ENCODE measurements at regions not wholly inside any gene's neighbourhood (a gene's known extent, or its start where the extent isn't known, plus 50 kb on each side); places are given as distances from the start of the nearest gene placed in this dataset.

- Mint-ChIP-seq H3K27ac (no peak overlapping the region), H3K4me1 (peaks cover 0 to 1% (median 0%) of the 10 kb centered on the region in 3 donors), H3K27me3 (peaks cover 5% of the 10 kb centered on the region), H3K36me3 (no peaks in the 10 kb centered on the region), H3K9me3 (no peaks in the 10 kb centered on the region), H3K4me3 (no peak overlapping the region)
These were observed 53.0 kb upstream of the CLDN14 start for GRCh38 chr21:36532769-36533467.

GRCh38 chr21:36533468-36533848, 53.5 kb upstream of the CLDN14 start:
- Mint-ChIP-seq H3K9me3 (no peaks in the 10 kb centered on the region), H3K4me1 (peaks cover 0 to 1% (median 0%) of the 10 kb centered on the region in 3 donors), H3K27me3 (peaks cover 5% of the 10 kb centered on the region), H3K27ac (no peak overlapping the region), H3K4me3 (no peak overlapping the region), H3K36me3 (no peaks in the 10 kb centered on the region)

- Mint-ChIP-seq H3K9me3 (no peaks in the 10 kb centered on the region), H3K4me3 (no peak overlapping the region), H3K4me1 (peaks cover 0 to 1% (median 0%) of the 10 kb centered on the region in 3 donors), H3K27ac (no peak overlapping the region), H3K36me3 (no peaks in the 10 kb centered on the region), H3K27me3 (peaks cover 3% of the 10 kb centered on the region)
These were observed 54.7 kb upstream of the CLDN14 start for GRCh38 chr21:36534656-36535055.

GRCh38 chr21:36535618-36536241, 55.8 kb upstream of the CLDN14 start:
- H3K4me1 Mint-ChIP-seq: peaks cover 0 to 1% (median 0%) of the 10 kb centered on the region in 3 donors
- H3K27me3 Mint-ChIP-seq: peaks cover 3% of the 10 kb centered on the region
- H3K4me3 Mint-ChIP-seq: no peak overlapping the region
- H3K27ac Mint-ChIP-seq: no peak overlapping the region
- no peaks in the 10 kb centered on the region for H3K36me3 Mint-ChIP-seq
- H3K9me3 Mint-ChIP-seq: no peaks in the 10 kb centered on the region

- H3K36me3 Mint-ChIP-seq: no peaks in the 10 kb centered on the region
- H3K4me1 Mint-ChIP-seq: peaks cover 0 to 3% (median 2%) of the 10 kb centered on the region in 3 donors
- peaks cover 0 to 2% (median 0%) of the 10 kb centered on the region in 3 donors for H3K9me3 Mint-ChIP-seq
- no peak overlapping the region for H3K4me3 Mint-ChIP-seq
- peaks cover 21% of the 10 kb centered on the region for H3K27me3 Mint-ChIP-seq
- no peak overlapping the region for H3K27ac Mint-ChIP-seq
These were observed 58.8 kb upstream of the CLDN14 start for GRCh38 chr21:36538761-36539160.

- Mint-ChIP-seq H3K4me3 (no peak overlapping the region), H3K4me1 (peaks cover 0 to 3% (median 2%) of the 10 kb centered on the region in 3 donors), H3K36me3 (no peaks in the 10 kb centered on the region), H3K27me3 (peaks cover 20% of the 10 kb centered on the region), H3K27ac (no peak overlapping the region), H3K9me3 (peaks cover 0 to 2% (median 0%) of the 10 kb centered on the region in 3 donors)
These were observed 59.7 kb upstream of the CLDN14 start for GRCh38 chr21:36539434-36540150.

- Mint-ChIP-seq H3K36me3 (no peaks in the 10 kb centered on the region), H3K4me3 (no peak overlapping the region), H3K4me1 (peaks cover 0 to 2% (median 1%) of the 10 kb centered on the region in 3 donors), H3K27me3 (peaks cover 20% of the 10 kb centered on the region), H3K9me3 (peaks cover 0 to 2% (median 0%) of the 10 kb centered on the region in 3 donors), H3K27ac (no peak overlapping the region)
These were observed 60.8 kb upstream of the CLDN14 start for GRCh38 chr21:36540700-36541099.

- Mint-ChIP-seq H3K4me3 (no peak overlapping the region), H3K27ac (no peak overlapping the region)
These were observed 61.8 kb upstream of the CLDN14 start for GRCh38 chr21:36541721-36542139.

GRCh38 chr21:36542312-36543101, 62.6 kb upstream of the CLDN14 start:
- Mint-ChIP-seq H3K36me3 (no peaks in the 10 kb centered on the region), H3K4me3 (no peak overlapping the region), H3K27me3 (peaks cover 23% of the 10 kb centered on the region), H3K27ac (no peak overlapping the region), H3K9me3 (peaks cover 0 to 2% (median 0%) of the 10 kb centered on the region in 3 donors), H3K4me1 (peaks cover 0 to 2% (median 1%) of the 10 kb centered on the region in 3 donors)

More at GRCh38 chr21:36541721-36542139, 61.8 kb upstream of the CLDN14 start:
- Mint-ChIP-seq H3K36me3 (no peaks in the 10 kb centered on the region), H3K27me3 (peaks cover 20% of the 10 kb centered on the region), H3K4me1 (peaks cover 0 to 2% (median 1%) of the 10 kb centered on the region in 3 donors), H3K9me3 (peaks cover 0 to 2% (median 0%) of the 10 kb centered on the region in 3 donors)

GRCh38 chr21:36543924-36544323, 64.0 kb upstream of the CLDN14 start:
- Mint-ChIP-seq H3K9me3 (peaks cover 0 to 2% (median 0%) of the 10 kb centered on the region in 3 donors), H3K36me3 (no peaks in the 10 kb centered on the region), H3K4me3 (peak overlapping the region in 1 of 4 donors; percentile 32), H3K4me1 (peaks cover 0 to 2% (median 1%) of the 10 kb centered on the region in 3 donors), H3K27me3 (peaks cover 23% of the 10 kb centered on the region), H3K27ac (no peak overlapping the region)

- Mint-ChIP-seq H3K4me3 (no peak overlapping the region), H3K27me3 (peaks cover 25% of the 10 kb centered on the region), H3K9me3 (peaks cover 0 to 2% (median 0%) of the 10 kb centered on the region in 3 donors), H3K36me3 (no peaks in the 10 kb centered on the region), H3K27ac (no peak overlapping the region), H3K4me1 (peaks cover 0 to 2% (median 1%) of the 10 kb centered on the region in 3 donors)
These were observed 64.6 kb upstream of the CLDN14 start for GRCh38 chr21:36544545-36544944.

- Mint-ChIP-seq H3K4me3 (no peak overlapping the region), H3K27me3 (peaks cover 33% of the 10 kb centered on the region), H3K36me3 (no peaks in the 10 kb centered on the region)
These were observed 66.0 kb upstream of the CLDN14 start for GRCh38 chr21:36545776-36546511.

GRCh38 chr21:36547464-36547863, 67.5 kb upstream of the CLDN14 start:
- Mint-ChIP-seq H3K36me3 (no peaks in the 10 kb centered on the region), H3K27me3 (peaks cover 26% of the 10 kb centered on the region), H3K4me1 (peaks cover 0 to 1% (median 0%) of the 10 kb centered on the region in 3 donors)

More at GRCh38 chr21:36545776-36546511, 66.0 kb upstream of the CLDN14 start:
- no peak overlapping the region for H3K27ac Mint-ChIP-seq
- H3K4me1 Mint-ChIP-seq: peaks cover 0 to 2% (median 1%) of the 10 kb centered on the region in 3 donors
- H3K9me3 Mint-ChIP-seq: peaks cover 0 to 2% (median 0%) of the 10 kb centered on the region in 3 donors

GRCh38 chr21:36548866-36549265, 68.9 kb upstream of the CLDN14 start:
- no peak overlapping the region for H3K27ac Mint-ChIP-seq
- H3K36me3 Mint-ChIP-seq: no peaks in the 10 kb centered on the region
- no peaks in the 10 kb centered on the region for H3K9me3 Mint-ChIP-seq
- no peak overlapping the region for H3K4me3 Mint-ChIP-seq
- no peaks in the 10 kb centered on the region for H3K4me1 Mint-ChIP-seq
- peaks cover 14% of the 10 kb centered on the region for H3K27me3 Mint-ChIP-seq

More at GRCh38 chr21:36547464-36547863, 67.5 kb upstream of the CLDN14 start:
- no peaks in the 10 kb centered on the region for H3K9me3 Mint-ChIP-seq
- peak overlapping the region in 1 of 3 donors; percentile 75 for H3K27ac Mint-ChIP-seq
- H3K4me3 Mint-ChIP-seq: no peak overlapping the region
